Esophagus muscularis mucosa (tissue), 4 donors: ENCODE measurements at regions not wholly inside any gene's neighbourhood (a gene's known extent, or its start where the extent isn't known, plus 50 kb on each side); places are given as distances from the start of the nearest gene placed in this dataset.

Source experiments
- EP300 ChIP-seq: sonication (generic); formaldehyde crosslinking; IDR thresholded peaks from one replicate; pipeline ENCODE4 v1.6.1; 2017; ENCODE audit warnings: antibody characterized with exemption
- POLR2AphosphoS5 ChIP-seq, 2 donors: sonication (generic); formaldehyde crosslinking; IDR thresholded peaks; one replicate each; pipeline ENCODE4 v1.6.1; 2017; ENCODE audit warnings: antibody characterized with exemption in 2 of 2
- TF ChIP-seq, protein P1 (sequence below), 3 experiments: fragments of 200-600 bp in 2 of 3; fragments of 450-650 bp in 1 of 3; sonication (generic) in 2 of 3; IDR thresholded peaks; one replicate each; pipeline ENCODE4 v1.5.1; 2017 to 2019; ENCODE audit warnings: antibody characterized with exemption in 3 of 3, mild to moderate bottlenecking in 2 of 3, moderate library complexity in 1 of 3

DNA sequence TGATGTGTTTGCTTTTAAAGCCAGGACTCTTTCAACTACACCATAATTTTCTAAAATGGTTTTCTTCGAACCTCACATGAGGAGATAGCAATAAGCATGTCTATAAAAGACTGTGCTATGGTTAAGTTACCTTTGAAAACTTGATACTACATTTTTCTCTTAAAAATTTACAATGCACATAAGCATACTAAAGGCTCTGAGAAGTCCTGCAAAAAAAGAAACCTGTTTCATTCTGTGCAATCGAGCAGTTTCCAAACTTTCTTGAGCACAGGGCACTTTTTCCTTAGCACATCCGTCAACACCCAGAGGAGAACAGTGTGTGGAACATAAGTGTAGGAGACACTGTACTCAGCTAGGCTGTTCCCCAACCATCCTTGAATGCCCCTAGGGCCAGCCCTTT lies 144.1 kb upstream of the ARHGAP20 start:
- TF ChIP-seq EP300 (no peak), POLR2AphosphoS5 (IDR thresholded peaks at IDR 0.05) (no peak)
- TF ChIP-seq, protein P1, sequence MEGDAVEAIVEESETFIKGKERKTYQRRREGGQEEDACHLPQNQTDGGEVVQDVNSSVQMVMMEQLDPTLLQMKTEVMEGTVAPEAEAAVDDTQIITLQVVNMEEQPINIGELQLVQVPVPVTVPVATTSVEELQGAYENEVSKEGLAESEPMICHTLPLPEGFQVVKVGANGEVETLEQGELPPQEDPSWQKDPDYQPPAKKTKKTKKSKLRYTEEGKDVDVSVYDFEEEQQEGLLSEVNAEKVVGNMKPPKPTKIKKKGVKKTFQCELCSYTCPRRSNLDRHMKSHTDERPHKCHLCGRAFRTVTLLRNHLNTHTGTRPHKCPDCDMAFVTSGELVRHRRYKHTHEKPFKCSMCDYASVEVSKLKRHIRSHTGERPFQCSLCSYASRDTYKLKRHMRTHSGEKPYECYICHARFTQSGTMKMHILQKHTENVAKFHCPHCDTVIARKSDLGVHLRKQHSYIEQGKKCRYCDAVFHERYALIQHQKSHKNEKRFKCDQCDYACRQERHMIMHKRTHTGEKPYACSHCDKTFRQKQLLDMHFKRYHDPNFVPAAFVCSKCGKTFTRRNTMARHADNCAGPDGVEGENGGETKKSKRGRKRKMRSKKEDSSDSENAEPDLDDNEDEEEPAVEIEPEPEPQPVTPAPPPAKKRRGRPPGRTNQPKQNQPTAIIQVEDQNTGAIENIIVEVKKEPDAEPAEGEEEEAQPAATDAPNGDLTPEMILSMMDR (IDR thresholded peaks at IDR 0.05): no peak
